SK-N-MC (cell line): ENCODE measurements at regions not wholly inside any gene's neighbourhood (a gene's known extent, or its start where the extent isn't known, plus 50 kb on each side); places are given as distances from the start of the nearest gene placed in this dataset.

Source experiments
- DNase-seq: peaks from one replicate; pipeline ENCODE4 v3.0.0-alpha.2; 2011; ENCODE audit warnings: low read depth, low spot score
- H3K27ac ChIP-seq: fragments of 200-600 bp; sonication (generic); 2 replicates; pipeline ENCODE4 v1.5.1; 2016; ENCODE audit warnings: mixed run types
- H3K36me3 ChIP-seq: fragments of 200-600 bp; sonication (generic); 2 replicates; pipeline ENCODE4 v1.6.1; 2017; ENCODE audit warnings: antibody characterized with exemption, low read length, mixed read lengths; ENCODE audit not compliant: insufficient read depth
- H3K4me3 ChIP-seq: fragments of 200-600 bp; sonication (generic); 2 replicates; pipeline ENCODE4 v1.5.1; 2016
- H3K9ac ChIP-seq: fragments of 200-600 bp; sonication (generic); 2 replicates; pipeline ENCODE4 v1.8.0; 2017; ENCODE audit warnings: mixed run types, mixed read lengths; ENCODE audit not compliant: insufficient read length
- H3K9me3 ChIP-seq: fragments of 200-600 bp; sonication (generic); 2 replicates; pipeline ENCODE4 v1.6.1; 2017; ENCODE audit warnings: low read depth, mild to moderate bottlenecking, antibody characterized with exemption, low read length, moderate library complexity, mixed read lengths
- EZH2 ChIP-seq: fragments of 200-600 bp; sonication (generic); IDR thresholded peaks from one replicate; pipeline ENCODE4 v1.6.1; 2017; ENCODE audit warnings: antibody characterized with exemption
- FOXP2 ChIP-seq: optimal IDR thresholded peaks from 2 replicates; pipeline ENCODE3; 2011; ENCODE audit warnings: mild to moderate bottlenecking, moderate library complexity; ENCODE audit not compliant: insufficient read depth; ENCODE audit errors: extremely low read length, control extremely low read depth
- POLR2AphosphoS5 ChIP-seq: IDR thresholded peaks from 2 replicates; pipeline ENCODE4 v1.6.1; 2012; ENCODE audit warnings: mild to moderate bottlenecking, low read depth, low read length, borderline replicate concordance

GRCh38 chr3:157832588-157832987 lies 273.6 kb downstream of the SHOX2 start:
- H3K9ac ChIP-seq, result no peak overlapping the region
- no peaks in the 10 kb centered on the region for H3K9me3 ChIP-seq
- H3K27ac ChIP-seq, result no peak overlapping the region
- H3K36me3 ChIP-seq, result no peaks in the 10 kb centered on the region
- TF ChIP-seq POLR2AphosphoS5, result no peak
- no peak for DNase-seq
- H3K4me3 ChIP-seq, result no peak overlapping the region

GRCh38 chr3:157830556-157831236 lies 275.5 kb downstream of the SHOX2 start:
- no peak overlapping the region for H3K27ac ChIP-seq
- no peaks in the 10 kb centered on the region for H3K36me3 ChIP-seq
- H3K9ac ChIP-seq, result no peak overlapping the region
- no peak for DNase-seq
- H3K9me3 ChIP-seq, result no peaks in the 10 kb centered on the region
- no peak overlapping the region for H3K4me3 ChIP-seq
- no peak for TF ChIP-seq EZH2
- TF ChIP-seq POLR2AphosphoS5, result no peak
- TF ChIP-seq FOXP2, result no peak

GRCh38 chr3:157829786-157830185 lies 276.4 kb downstream of the SHOX2 start:
- H3K36me3 ChIP-seq, result no peaks in the 10 kb centered on the region
- H3K9me3 ChIP-seq, result no peaks in the 10 kb centered on the region
- H3K27ac ChIP-seq, result no peak overlapping the region
- H3K9ac ChIP-seq, result no peak overlapping the region
- no peak overlapping the region for H3K4me3 ChIP-seq
- TF ChIP-seq FOXP2 (no peak), EZH2 (no peak), POLR2AphosphoS5 (no peak)
- DNase-seq, result no peak

GRCh38 chr3:157824281-157824680 lies 281.9 kb downstream of the SHOX2 start:
- no peak overlapping the region for H3K4me3 ChIP-seq
- no peak for DNase-seq
- no peak overlapping the region for H3K9ac ChIP-seq
- H3K27ac ChIP-seq, result no peak overlapping the region
- no peak for TF ChIP-seq POLR2AphosphoS5
- no peak for TF ChIP-seq FOXP2
- TF ChIP-seq EZH2, result no peak
- no peaks in the 10 kb centered on the region for H3K36me3 ChIP-seq
- H3K9me3 ChIP-seq, result no peaks in the 10 kb centered on the region

GRCh38 chr3:157823050-157823449 lies 283.2 kb downstream of the SHOX2 start:
- TF ChIP-seq FOXP2 (no peak), EZH2 (no peak), POLR2AphosphoS5 (no peak)
- no peak for DNase-seq
- H3K27ac ChIP-seq, result no peak overlapping the region
- no peak overlapping the region for H3K9ac ChIP-seq
- H3K4me3 ChIP-seq, result no peak overlapping the region
- no peaks in the 10 kb centered on the region for H3K36me3 ChIP-seq
- no peaks in the 10 kb centered on the region for H3K9me3 ChIP-seq

GRCh38 chr3:157820157-157820517 lies 286.1 kb downstream of the SHOX2 start:
- Histone ChIP-seq H3K9me3 (no peaks in the 10 kb centered on the region), H3K4me3 (no peak overlapping the region), H3K27ac (no peak overlapping the region), H3K36me3 (no peaks in the 10 kb centered on the region), H3K9ac (no peak overlapping the region)
- no peak for TF ChIP-seq POLR2AphosphoS5
- no peak for TF ChIP-seq FOXP2
- TF ChIP-seq EZH2, result no peak
- no peak for DNase-seq

GRCh38 chr3:157819270-157820156 lies 286.7 kb downstream of the SHOX2 start:
- no peaks in the 10 kb centered on the region for H3K36me3 ChIP-seq
- H3K9me3 ChIP-seq, result no peaks in the 10 kb centered on the region
- H3K27ac ChIP-seq, result no peak overlapping the region
- no peak overlapping the region for H3K9ac ChIP-seq
- no peak overlapping the region for H3K4me3 ChIP-seq
- no peak for TF ChIP-seq FOXP2
- no peak for TF ChIP-seq POLR2AphosphoS5
- TF ChIP-seq EZH2, result no peak
- no peak for DNase-seq

- no peak for TF ChIP-seq FOXP2
- TF ChIP-seq EZH2, result no peak
- no peak for TF ChIP-seq POLR2AphosphoS5
- H3K36me3 ChIP-seq, result no peaks in the 10 kb centered on the region
Measured at GRCh38 chr3:157816896-157817295, 289.3 kb downstream of the SHOX2 start.

More at GRCh38 chr3:157816896-157817295, 289.3 kb downstream of the SHOX2 start:
- DNase-seq, result no peak
- H3K27ac ChIP-seq, result no peak overlapping the region
- H3K4me3 ChIP-seq, result no peak overlapping the region
- no peak overlapping the region for H3K9ac ChIP-seq
- H3K9me3 ChIP-seq, result no peaks in the 10 kb centered on the region
